ENCODE measurements at regions not wholly inside any gene's neighbourhood (a gene's known extent, or its start where the extent isn't known, plus 50 kb on each side); places are given as distances from the start of the nearest gene placed in this dataset.

DNA sequence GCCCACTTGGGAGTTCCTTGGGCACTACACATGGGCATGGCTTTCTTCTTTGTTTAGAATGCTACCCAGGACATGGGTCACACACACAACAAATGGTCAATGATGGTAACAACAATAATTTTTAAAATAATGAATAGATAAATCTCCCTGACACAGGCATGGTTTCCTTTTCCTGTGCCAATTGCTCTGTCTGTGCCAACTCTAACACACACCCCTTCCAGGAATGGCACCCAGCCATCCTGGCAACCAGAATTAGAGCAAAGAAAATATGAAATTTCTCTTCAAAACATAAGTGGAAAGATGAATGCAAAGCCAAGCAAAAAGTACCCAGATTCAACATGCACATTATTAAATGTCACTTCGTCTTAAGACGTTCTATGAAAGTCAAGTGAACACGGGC is 104.9 kb upstream of the SOX5 start:
- TF ChIP-seq POLR2A (IDR thresholded peaks at IDR 0.05) = no peak
- TF ChIP-seq, protein P1, sequence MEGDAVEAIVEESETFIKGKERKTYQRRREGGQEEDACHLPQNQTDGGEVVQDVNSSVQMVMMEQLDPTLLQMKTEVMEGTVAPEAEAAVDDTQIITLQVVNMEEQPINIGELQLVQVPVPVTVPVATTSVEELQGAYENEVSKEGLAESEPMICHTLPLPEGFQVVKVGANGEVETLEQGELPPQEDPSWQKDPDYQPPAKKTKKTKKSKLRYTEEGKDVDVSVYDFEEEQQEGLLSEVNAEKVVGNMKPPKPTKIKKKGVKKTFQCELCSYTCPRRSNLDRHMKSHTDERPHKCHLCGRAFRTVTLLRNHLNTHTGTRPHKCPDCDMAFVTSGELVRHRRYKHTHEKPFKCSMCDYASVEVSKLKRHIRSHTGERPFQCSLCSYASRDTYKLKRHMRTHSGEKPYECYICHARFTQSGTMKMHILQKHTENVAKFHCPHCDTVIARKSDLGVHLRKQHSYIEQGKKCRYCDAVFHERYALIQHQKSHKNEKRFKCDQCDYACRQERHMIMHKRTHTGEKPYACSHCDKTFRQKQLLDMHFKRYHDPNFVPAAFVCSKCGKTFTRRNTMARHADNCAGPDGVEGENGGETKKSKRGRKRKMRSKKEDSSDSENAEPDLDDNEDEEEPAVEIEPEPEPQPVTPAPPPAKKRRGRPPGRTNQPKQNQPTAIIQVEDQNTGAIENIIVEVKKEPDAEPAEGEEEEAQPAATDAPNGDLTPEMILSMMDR (IDR thresholded peaks at IDR 0.05) = no peak
